HG02973 (cell line): ENCODE measurements at regions not wholly inside any gene's neighbourhood (a gene's known extent, or its start where the extent isn't known, plus 50 kb on each side); places are given as distances from the start of the nearest gene placed in this dataset.
A peak's percentile ranks its signal among the peaks of the same experiment; 100 is the strongest.

Source experiments
- ATAC-seq: cut with Tn5 transposase; IDR thresholded peaks from one replicate; pipeline ENCODE4 v1.9.1; 2021; ENCODE audit warnings: moderate library complexity; ENCODE audit not compliant: unreplicated experiment

DNA sequence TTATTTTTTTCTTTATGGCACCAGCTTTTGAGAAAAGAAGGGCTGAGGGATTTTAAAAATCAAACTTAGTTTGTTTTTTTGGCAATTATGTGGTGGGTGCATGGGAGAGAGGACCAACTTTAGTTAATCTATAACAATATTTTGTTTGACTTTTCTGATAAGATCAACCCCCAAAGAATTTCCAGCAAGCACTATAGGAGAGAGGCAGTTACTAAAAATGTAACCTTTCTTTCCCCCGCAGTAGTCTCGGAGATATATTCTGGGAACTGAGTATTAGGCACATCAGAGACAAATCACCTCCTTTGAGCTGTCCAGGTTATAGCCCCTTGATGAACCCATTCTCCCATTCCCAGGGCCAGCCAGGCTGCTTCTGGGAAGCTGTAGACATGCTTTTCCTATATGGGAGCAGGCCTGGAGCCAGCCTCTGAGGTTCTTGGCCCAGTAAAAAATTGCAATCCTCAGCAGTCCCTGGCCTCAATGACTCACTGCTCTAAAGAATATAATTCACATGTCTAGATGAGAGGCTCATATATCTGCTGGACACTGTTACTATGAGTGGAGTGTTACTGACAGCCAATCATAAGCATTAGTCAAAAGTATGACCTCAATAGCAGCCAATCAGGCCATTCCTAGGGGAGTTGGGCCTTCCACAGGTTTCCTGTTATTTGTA is 138.3 kb upstream of the AGBL1 start:
- no peak for ATAC-seq

DNA sequence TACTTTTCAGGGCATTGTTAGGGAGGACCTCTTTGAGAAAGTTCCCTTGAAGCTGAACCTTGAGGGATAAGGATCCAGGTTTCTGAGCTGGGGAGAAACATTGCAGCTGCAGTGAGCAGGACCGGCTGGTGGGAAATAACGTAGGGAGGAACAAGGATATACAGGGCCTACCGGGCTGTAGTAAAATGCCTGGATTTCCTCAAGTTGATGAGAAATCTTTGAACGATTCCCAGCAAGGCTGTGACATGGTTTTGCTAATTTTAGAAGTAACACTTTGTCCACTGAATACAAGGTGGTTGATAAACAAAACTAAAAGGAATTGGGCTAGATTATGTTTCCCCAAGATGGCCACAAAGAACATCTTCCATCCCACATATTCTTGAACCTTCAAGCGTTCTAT is 137.0 kb upstream of the AGBL1 start:
- no peak for ATAC-seq

GRCh38 chr15:85943151-85943550 is 136.5 kb upstream of the AGBL1 start:
- ATAC-seq = no peak

GRCh38 chr15:85943791-85944190 is 135.9 kb upstream of the AGBL1 start:
- ATAC-seq = no peak

GRCh38 chr15:85947021-85947420 is 132.7 kb upstream of the AGBL1 start:
- no peak for ATAC-seq

DNA sequence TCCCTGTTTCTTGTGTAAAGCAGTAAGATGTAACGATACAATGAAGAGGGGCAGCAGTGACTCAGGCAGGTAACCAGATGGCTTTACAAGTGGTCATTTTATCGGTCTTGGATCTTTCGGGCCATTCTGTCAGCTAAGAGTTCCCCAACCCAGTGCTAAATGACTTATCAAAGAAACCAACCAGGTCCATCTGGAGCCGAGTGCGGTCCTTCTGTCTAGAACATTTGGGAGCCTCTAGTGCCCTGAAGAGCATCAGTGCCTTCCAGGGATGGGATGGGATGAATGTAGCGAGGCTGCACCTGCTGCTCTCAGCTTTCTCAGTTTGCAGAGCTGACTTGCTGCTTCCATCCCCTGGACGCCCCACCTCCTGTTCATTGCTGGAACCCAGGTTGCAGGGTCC is 131.7 kb upstream of the AGBL1 start:
- no peak for ATAC-seq

DNA sequence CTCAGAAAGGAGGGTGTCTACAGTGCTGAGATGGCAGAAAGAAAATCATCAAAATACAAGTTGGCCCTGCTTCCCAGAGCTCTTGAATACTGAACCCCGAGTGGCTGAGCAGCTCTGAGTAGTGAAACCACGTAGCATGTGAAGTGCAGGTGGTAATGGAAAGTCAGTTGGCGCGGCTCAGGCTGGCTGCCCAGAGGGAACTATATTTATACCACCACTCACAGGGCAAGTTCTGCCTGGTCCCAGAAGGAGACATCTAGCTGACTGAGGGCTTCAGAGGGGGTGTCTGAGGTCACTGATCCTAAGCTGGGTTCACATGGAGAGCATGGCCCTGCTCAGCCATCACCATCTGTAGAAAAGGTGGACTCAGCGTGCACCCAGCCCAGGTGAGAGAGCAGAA is 129.6 kb upstream of the AGBL1 start:
- peak; percentile 84 for ATAC-seq

DNA sequence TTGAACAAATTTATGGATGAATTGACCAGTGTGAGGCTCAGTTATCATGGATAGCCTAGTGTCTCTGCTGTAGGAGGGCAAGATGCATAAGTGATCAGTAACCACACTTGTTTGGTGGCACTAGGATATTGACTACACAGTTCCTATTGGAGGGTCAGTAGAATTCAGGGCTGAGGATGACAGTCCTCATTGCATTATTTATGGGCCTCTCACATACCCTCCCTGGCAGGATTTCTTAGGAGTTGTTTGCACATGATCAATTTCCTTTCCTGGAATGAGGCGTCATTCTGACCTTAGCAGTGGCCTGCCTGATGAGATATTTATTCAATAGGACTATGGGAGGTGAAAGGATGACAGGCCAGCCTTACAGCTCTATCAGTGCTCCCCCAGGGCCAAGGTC is 125.1 kb upstream of the AGBL1 start:
- ATAC-seq = no peak

DNA sequence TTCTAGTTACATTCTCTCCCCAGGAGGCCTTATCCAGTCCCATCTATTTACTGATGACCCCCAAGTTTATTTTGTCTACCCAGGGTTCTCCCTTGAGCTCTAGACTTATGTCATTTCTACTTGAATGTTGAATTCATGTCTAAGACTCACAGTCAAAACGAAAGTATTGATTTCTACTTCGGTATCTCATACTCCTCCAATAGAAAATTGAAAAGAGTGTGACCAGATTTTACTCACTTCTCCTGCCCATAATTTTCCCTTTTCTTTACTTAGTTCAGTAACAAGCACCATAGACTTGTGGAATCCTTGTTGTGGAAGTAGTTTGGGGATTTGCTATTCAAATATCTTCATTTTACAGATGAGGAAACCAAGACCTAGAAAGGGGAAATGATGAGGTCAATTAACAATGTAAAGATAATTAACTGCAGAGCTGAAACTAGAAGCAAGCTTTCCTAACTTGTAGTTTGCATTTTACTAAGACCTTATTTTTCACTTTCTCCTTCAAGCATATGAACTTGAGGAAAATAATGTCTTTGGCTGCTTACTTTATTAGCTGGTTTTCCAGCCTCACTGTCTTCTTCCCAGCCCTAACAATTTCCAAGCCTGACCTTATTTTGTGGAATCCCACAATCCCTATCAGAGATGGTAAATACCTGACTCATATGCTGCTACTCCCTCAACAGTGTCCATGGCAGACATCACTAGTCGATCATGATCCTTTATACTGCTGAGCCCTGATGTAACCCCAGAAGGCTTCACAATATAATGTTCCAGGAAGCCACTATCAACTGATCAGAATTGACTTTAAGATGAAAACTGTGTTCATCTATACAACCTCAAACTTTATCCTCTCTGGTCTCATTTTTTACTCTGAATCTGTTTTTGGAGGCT is 123.9 kb upstream of the AGBL1 start:
- ATAC-seq = peak; percentile 94

DNA sequence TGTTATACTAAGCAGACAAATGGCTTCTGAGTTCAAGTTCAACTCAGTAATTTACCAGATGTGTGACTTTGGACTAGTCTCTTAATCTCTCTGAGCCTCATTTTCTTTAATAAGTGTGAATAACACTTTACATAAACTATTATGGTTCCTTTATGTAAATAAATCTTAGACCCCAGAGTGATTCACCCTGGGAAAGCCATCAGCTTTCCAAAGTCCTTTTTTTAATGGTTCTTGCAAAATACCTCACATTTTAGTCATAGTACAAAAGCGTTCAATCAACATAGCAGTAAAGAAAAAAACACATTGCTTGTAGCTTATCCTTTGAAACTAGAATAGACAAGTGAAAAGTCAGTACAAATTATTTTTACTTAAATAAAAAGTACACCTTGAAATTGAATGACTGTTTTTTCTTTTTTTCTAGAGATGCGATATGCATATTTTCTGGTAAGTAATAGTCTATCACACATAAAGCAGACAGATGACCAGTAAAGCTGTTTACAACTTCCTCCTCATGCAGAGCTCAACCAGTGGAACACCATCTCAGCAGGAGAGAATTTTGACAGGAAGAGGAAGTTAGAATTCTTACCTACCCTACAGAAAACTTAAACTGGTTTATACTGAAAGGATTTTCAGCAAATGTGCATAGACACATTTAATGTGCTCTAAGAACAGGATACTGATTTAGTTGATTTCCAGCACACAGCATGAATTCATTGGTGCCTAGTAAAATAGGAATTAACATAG is 123.0 kb upstream of the AGBL1 start:
- no peak for ATAC-seq

DNA sequence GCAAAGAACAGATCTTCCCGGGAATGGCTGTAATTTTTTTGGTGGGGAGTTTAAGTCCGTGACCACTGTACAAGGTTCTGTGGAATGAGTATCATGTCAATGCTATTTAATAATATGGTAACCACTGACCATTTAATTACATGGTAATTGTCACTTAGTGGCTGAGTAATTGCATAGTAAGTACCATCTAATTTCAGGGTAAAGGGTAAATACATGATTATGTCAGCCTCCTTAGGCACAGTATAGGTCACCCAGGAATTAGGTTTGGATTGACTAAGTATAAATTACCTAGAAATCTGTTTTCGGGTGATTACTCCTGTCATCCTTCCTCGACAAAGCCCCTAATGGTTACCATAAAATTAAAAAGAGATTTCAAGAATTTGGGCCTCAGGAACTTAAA is 120.1 kb upstream of the AGBL1 start:
- no peak for ATAC-seq

DNA sequence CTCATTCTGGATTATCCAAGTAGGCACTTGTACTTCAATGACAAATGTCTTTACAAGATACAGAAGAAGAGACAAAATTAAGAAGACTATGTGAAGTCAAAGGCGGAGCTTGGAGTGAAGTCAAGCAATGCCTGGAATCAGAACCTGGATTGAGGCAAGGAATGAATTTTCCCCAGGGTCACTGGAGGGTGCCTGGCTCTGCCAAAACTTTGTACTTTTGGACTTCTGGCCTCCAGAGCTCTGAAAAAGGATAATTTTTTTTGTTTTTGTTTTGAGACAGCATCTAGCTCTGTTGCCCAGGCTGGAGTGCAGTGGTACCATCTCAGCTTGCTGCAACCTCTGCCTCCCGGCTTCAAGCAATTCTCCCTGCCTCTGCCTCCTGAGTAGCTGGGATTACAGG is 119.3 kb upstream of the AGBL1 start:
- ATAC-seq = no peak

- no peak for ATAC-seq
Measured at GRCh38 chr15:85961821-85962220, 117.8 kb upstream of the AGBL1 start.

- no peak for ATAC-seq
Measured at GRCh38 chr15:85963262-85963760, 116.4 kb upstream of the AGBL1 start.

- no peak for ATAC-seq
Measured at GRCh38 chr15:85964471-85964870, 115.2 kb upstream of the AGBL1 start.

DNA sequence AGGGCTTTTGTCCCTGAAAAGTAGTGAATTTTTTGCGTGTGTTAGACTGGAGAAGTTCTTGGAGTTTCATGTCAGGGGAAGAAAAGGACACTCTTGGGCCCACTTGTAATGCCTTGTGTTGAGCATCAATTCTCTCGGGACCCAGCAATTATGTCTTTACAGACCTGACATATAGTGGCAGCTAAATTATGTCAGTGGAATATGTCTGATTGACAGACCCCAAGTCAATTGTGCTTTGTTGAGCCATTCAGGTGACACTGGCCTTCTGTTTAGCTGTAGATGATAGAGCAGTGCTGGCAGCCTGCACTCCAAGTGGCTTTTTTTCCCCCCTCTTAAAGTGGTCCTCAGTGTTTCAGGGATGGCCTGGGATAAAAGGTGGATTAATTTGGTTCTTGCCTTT is 112.1 kb upstream of the AGBL1 start:
- no peak for ATAC-seq

DNA sequence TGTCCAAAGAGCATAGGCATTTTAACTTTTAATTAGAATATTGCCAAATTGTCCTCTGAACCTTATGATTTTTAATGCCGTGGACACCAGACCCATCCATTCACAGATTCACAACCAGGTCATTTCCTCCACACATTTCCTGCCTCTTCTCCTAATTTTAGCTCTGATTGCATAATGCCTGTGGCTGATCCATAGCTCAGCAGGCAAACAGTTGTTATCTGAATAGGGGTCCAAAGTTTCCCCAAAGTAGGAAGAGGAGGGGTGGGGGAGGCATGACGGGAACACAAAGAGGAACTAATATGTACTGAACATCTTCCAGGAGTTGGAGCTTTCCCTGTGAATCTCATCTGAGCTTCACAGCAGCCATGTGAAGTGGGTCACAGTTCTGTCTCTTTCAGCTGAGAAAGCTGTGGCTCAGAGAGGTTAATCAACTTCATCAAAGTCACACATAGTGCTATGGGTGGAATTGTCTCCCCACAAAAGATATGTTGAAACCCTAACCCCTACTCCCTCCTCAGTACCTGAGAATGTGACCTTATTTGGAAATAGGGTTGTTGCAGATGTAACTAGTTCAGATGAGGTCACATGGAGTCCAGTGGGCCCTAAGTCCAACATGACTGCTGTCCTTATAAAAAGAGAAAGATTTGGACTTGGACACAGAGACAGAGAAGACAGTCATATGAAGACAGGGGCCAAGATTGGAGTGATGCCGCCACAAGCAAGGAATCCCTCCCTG is 106.7 kb upstream of the AGBL1 start:
- no peak for ATAC-seq

GRCh38 chr15:85973584-85974347 is 105.9 kb upstream of the AGBL1 start:
- no peak for ATAC-seq

DNA sequence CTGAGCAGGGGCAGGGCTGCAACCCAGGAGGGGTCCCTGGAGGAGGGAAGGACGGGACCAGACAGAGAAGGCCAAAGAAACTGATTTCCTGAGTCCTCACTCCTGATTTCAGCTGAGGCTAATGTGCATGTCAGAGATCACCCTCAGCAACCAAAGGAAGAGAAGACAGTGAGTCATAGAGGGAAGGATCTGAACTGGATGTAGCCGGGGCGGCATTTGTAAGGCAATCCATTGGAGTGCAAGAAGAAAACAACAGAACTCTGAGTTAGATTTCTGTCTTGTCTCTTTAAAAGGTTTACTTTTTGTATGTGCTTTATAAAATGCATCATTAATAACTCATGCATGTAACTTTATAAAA is 105.3 kb upstream of the AGBL1 start:
- no peak for ATAC-seq

DNA sequence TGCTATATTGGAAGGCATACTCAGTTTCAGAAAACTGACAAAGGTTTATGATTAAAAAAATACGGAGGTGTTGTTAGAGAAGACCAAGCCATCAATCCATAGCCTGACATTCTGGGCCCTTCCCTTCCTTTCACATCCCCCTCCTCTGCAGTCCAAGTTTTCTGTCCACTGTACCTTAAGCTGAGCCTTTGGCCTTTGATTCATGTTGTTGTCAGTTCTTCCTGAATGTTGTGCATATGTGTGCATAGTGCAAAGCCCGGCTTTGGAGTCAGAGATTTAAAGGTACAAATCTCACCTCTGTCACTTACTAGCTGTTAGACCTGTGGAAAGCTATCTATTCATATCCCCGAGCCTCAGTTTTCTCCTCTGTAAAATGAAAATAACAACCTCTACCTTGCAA is 104.9 kb upstream of the AGBL1 start:
- no peak for ATAC-seq
